WTC11 (cell line): ENCODE measurements at regions not wholly inside any gene's neighbourhood (a gene's known extent, or its start where the extent isn't known, plus 50 kb on each side); places are given as distances from the start of the nearest gene placed in this dataset.

ENCODE experiments used
- ATAC-seq: fragments of 200-7000 bp; cut with Tn5 transposase; 2 replicates; pipeline ENCODE4 v1.10.0; 2021; ENCODE audit warnings: mild to moderate bottlenecking, moderate library complexity
- CTCF ChIA-PET: fragments of 300-600 bp; sonication (Branson Sonifier 250); formaldehyde crosslinking; loops from one replicate; lab custom pipeline; 2021; ENCODE audit warnings: antibody characterized with exemption; lab: Charles Lee
- POLR2A ChIA-PET: fragments of 350-600 bp; sonication (Branson Sonifier 250); formaldehyde crosslinking; loops from one replicate; lab custom pipeline; 2021; ENCODE audit warnings: antibody characterized with exemption; lab: Charles Lee
- DNase-seq: peaks from one replicate; pipeline ENCODE4 v3.0.0; 2021; ENCODE audit warnings: low spot score
- H3K27ac Mint-ChIP-seq: 2 replicates; pipeline ENCODE4 v1.8.0; 2021; ENCODE audit warnings: mixed read lengths
- H3K27me3 Mint-ChIP-seq: 2 replicates; pipeline ENCODE4 v1.8.0; 2021; ENCODE audit warnings: low read depth, mild to moderate bottlenecking, moderate library complexity, mixed read lengths
- H3K36me3 Mint-ChIP-seq: 2 replicates; pipeline ENCODE4 v1.8.0; 2021; ENCODE audit warnings: mixed read lengths
- H3K4me1 Mint-ChIP-seq: 2 replicates; pipeline ENCODE4 v1.8.0; 2022; ENCODE audit warnings: mixed read lengths
- H3K4me3 Mint-ChIP-seq: 2 replicates; pipeline ENCODE4 v1.8.0; 2021; ENCODE audit warnings: mild to moderate bottlenecking, moderate library complexity, mixed read lengths
- H3K9me3 Mint-ChIP-seq: 2 replicates; pipeline ENCODE4 v1.8.0; 2021; ENCODE audit warnings: mixed read lengths
- CDX4 ChIP-seq: fragments of 250-450 bp; sonication (Bioruptor Pico); IDR thresholded peaks from 2 replicates; pipeline ENCODE4 v1.9.0; 2021; ENCODE audit warnings: moderate library complexity, mild to moderate bottlenecking, inconsistent platforms, borderline replicate concordance
- E2F1 ChIP-seq: sonication (generic); formaldehyde crosslinking; IDR thresholded peaks from 2 replicates; pipeline ENCODE4 v1.8.0; 2022; ENCODE audit warnings: mild to moderate bottlenecking, missing genetic modification reagents
- ELF4 ChIP-seq: sonication (generic); formaldehyde crosslinking; IDR thresholded peaks from 2 replicates; pipeline ENCODE4 v1.8.1; 2022; ENCODE audit warnings: low read depth, mild to moderate bottlenecking, moderate library complexity, missing genetic modification reagents
- ERG ChIP-seq: fragments of 250-450 bp; sonication (Bioruptor Pico); IDR thresholded peaks from 2 replicates; pipeline ENCODE4 v1.8.0; 2021; ENCODE audit warnings: mild to moderate bottlenecking
- FOXJ3 ChIP-seq: sonication (generic); formaldehyde crosslinking; IDR thresholded peaks from 2 replicates; pipeline ENCODE4 v1.9.0; 2021; ENCODE audit warnings: missing genetic modification reagents, mild to moderate bottlenecking, borderline replicate concordance
- GABPB1 ChIP-seq: sonication (generic); formaldehyde crosslinking; IDR thresholded peaks from 2 replicates; pipeline ENCODE4 v1.8.1; 2023; ENCODE audit warnings: mild to moderate bottlenecking, missing genetic modification reagents
- HMGA2 ChIP-seq: fragments of 250-450 bp; sonication (Bioruptor Pico); IDR thresholded peaks from 2 replicates; pipeline ENCODE4 v1.4.0; 2021; ENCODE audit warnings: mild to moderate bottlenecking, moderate library complexity
- IRF2 ChIP-seq: sonication (generic); formaldehyde crosslinking; IDR thresholded peaks from 2 replicates; pipeline ENCODE4 v1.8.0; 2022; ENCODE audit warnings: low read depth, missing genetic modification reagents, borderline replicate concordance
- NFATC4 ChIP-seq: fragments of 250-450 bp; sonication (Bioruptor Pico); IDR thresholded peaks from 2 replicates; pipeline ENCODE4 v1.9.0; 2021; ENCODE audit warnings: mild to moderate bottlenecking
- NR1H2 ChIP-seq: sonication (generic); formaldehyde crosslinking; IDR thresholded peaks from 2 replicates; pipeline ENCODE4 v1.9.0; 2021; ENCODE audit warnings: mild to moderate bottlenecking, moderate library complexity, missing genetic modification reagents
- NR2C2 ChIP-seq: sonication (generic); formaldehyde crosslinking; IDR thresholded peaks from 2 replicates; pipeline ENCODE4 v1.8.0; 2022; ENCODE audit warnings: mild to moderate bottlenecking, missing genetic modification reagents
- OVOL2 ChIP-seq: fragments of 250-450 bp; sonication (Bioruptor Pico); IDR thresholded peaks from 2 replicates; pipeline ENCODE4 v1.9.0; 2021; ENCODE audit warnings: mild to moderate bottlenecking, borderline replicate concordance
- PREB ChIP-seq: sonication (generic); formaldehyde crosslinking; IDR thresholded peaks from 2 replicates; pipeline ENCODE4 v1.8.1; 2022; ENCODE audit warnings: mild to moderate bottlenecking, missing genetic modification reagents, moderate library complexity, borderline replicate concordance
- SP1 ChIP-seq: sonication (generic); formaldehyde crosslinking; conservative IDR thresholded peaks from 2 replicates; pipeline ENCODE4 v1.8.1; 2022; ENCODE audit warnings: missing genetic modification reagents
- TEAD1 ChIP-seq: sonication (generic); formaldehyde crosslinking; IDR thresholded peaks from 2 replicates; pipeline ENCODE4 v1.8.0; 2022; ENCODE audit warnings: mild to moderate bottlenecking, missing genetic modification reagents
- TEAD4 ChIP-seq: sonication (generic); formaldehyde crosslinking; IDR thresholded peaks from 2 replicates; pipeline ENCODE4 v1.8.0; 2022; ENCODE audit warnings: mild to moderate bottlenecking, missing genetic modification reagents
- USF2 ChIP-seq: sonication (generic); formaldehyde crosslinking; IDR thresholded peaks from 2 replicates; pipeline ENCODE4 v1.8.1; 2023; ENCODE audit warnings: mild to moderate bottlenecking, missing genetic modification reagents, moderate library complexity
- ZNF317 ChIP-seq: sonication (generic); formaldehyde crosslinking; IDR thresholded peaks from 2 replicates; pipeline ENCODE4 v1.8.1; 2023; ENCODE audit warnings: low read depth, mild to moderate bottlenecking, moderate library complexity, missing genetic modification reagents, borderline replicate concordance
- ZNF671 ChIP-seq: fragments of 250-450 bp; sonication (Bioruptor Pico); IDR thresholded peaks from 2 replicates; pipeline ENCODE4 v1.8.0; 2021; ENCODE audit warnings: mild to moderate bottlenecking
- TF ChIP-seq, protein P1 (sequence below): fragments of 250-450 bp; sonication (Bioruptor Pico); IDR thresholded peaks from 2 replicates; pipeline ENCODE4 v1.9.0; 2021; ENCODE audit warnings: mild to moderate bottlenecking
- TF ChIP-seq, protein P2 (sequence below): sonication (generic); formaldehyde crosslinking; IDR thresholded peaks from 2 replicates; pipeline ENCODE4 v1.8.0; 2023; ENCODE audit warnings: mild to moderate bottlenecking, missing genetic modification reagents

- Mint-ChIP-seq H3K27ac (no peak overlapping the region), H3K4me1 (peaks cover 21% of the 10 kb centered on the region), H3K9me3 (no peaks in the 10 kb centered on the region), H3K36me3 (no peaks in the 10 kb centered on the region), H3K4me3 (no peak overlapping the region), H3K27me3 (peaks cover 25% of the 10 kb centered on the region)
- ChIA-PET CTCF (no interaction called here), POLR2A (interaction anchor here (1.2 kb wide), 1 partner anchor 122 kb away, joined by 3 read pairs; no protein-coding TSS in a partner anchor)
- TF ChIP-seq TEAD4 (CRISPR knock-in tag) (no peak), NR2C2 (CRISPR knock-in tag) (no peak), NFATC4 (CRISPR knock-in tag) (no peak), ZNF671 (no peak), NR1H2 (no peak), ZNF317 (CRISPR knock-in tag) (no peak), FOXJ3 (CRISPR knock-in tag) (no peak), IRF2 (CRISPR knock-in tag) (no peak), OVOL2 (CRISPR knock-in tag) (no peak), HMGA2 (CRISPR knock-in tag) (no peak), SP1 (no peak), GABPB1 (CRISPR knock-in tag) (no peak), TEAD1 (CRISPR knock-in tag) (no peak)
- TF ChIP-seq, protein P1, sequence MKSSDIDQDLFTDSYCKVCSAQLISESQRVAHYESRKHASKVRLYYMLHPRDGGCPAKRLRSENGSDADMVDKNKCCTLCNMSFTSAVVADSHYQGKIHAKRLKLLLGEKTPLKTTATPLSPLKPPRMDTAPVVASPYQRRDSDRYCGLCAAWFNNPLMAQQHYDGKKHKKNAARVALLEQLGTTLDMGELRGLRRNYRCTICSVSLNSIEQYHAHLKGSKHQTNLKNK, result no peak
- no peak for ATAC-seq
- no peak for DNase-seq
Measured at GRCh38 chr3:113142476-113142875, 68.9 kb upstream of the BOC start.

- CTCF ChIA-PET, result interaction anchor here (1.2 kb wide), 1 partner anchor 145 kb away, joined by 4 read pairs; no protein-coding TSS in a partner anchor
- no peak for TF ChIP-seq PREB (CRISPR knock-in tag)
- TF ChIP-seq, protein P2, sequence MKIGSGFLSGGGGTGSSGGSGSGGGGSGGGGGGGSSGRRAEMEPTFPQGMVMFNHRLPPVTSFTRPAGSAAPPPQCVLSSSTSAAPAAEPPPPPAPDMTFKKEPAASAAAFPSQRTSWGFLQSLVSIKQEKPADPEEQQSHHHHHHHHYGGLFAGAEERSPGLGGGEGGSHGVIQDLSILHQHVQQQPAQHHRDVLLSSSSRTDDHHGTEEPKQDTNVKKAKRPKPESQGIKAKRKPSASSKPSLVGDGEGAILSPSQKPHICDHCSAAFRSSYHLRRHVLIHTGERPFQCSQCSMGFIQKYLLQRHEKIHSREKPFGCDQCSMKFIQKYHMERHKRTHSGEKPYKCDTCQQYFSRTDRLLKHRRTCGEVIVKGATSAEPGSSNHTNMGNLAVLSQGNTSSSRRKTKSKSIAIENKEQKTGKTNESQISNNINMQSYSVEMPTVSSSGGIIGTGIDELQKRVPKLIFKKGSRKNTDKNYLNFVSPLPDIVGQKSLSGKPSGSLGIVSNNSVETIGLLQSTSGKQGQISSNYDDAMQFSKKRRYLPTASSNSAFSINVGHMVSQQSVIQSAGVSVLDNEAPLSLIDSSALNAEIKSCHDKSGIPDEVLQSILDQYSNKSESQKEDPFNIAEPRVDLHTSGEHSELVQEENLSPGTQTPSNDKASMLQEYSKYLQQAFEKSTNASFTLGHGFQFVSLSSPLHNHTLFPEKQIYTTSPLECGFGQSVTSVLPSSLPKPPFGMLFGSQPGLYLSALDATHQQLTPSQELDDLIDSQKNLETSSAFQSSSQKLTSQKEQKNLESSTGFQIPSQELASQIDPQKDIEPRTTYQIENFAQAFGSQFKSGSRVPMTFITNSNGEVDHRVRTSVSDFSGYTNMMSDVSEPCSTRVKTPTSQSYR (CRISPR knock-in tag), result no peak
- TF ChIP-seq E2F1, result no peak
- TF ChIP-seq TEAD1 (CRISPR knock-in tag), result no peak
- TF ChIP-seq ELF4 (CRISPR knock-in tag), result no peak
- TF ChIP-seq, all 79 proteins: peak for 0
- POLR2A ChIA-PET, result interaction anchor here (1.2 kb wide), 1 partner anchor 121 kb away, joined by 3 read pairs; no protein-coding TSS in a partner anchor
Measured at GRCh38 chr3:113143353-113143752, 68.0 kb upstream of the BOC start.

DNA sequence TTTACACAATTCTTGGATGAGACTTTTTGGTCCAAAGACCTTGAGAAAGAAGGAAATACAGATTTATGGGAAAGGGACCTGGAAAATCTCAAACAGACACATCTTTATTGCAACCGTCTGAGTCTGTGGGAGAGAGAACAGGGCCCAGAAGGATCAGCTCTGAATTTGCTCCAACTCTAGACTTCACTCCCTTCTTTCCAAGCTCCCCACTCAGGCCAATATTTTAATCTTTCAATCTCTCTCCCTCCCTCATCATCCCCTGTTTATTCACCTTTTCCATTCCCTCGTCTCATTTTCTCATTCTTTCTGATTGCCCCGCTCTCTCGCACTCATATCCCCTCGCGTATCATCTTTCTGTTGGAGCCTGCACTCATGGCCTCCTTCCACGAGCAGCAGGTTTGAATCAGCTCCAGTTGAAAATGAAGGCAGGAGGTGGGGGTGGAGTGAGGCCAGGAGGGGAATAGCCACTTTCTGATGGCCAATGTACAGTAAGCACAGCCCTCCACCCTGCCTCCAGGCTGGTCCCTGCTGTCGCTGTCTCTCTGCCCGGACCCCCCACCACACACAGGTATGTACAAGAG lies 63.6 kb upstream of the BOC start:
- CTCF ChIA-PET, result interaction anchor here (1.0 to 1.2 kb wide), 2 partner anchors 46 to 140 kb away, joined by 3 read pairs; no protein-coding TSS in a partner anchor
- no peak for ATAC-seq
- no peaks in the 10 kb centered on the region for H3K36me3 Mint-ChIP-seq
- DNase-seq, result no peak
- TF ChIP-seq CDX4 (CRISPR knock-in tag) (0 out of 2 replicates have a peak, but pooled peaks have one; percentile 45), USF2 (CRISPR knock-in tag) (no peak), ERG (CRISPR knock-in tag) (no peak), NR1H2 (no peak)
- H3K27me3 Mint-ChIP-seq, result peaks cover 19% of the 10 kb centered on the region
- peaks cover 54% of the 10 kb centered on the region for H3K4me1 Mint-ChIP-seq
- POLR2A ChIA-PET, result no interaction called here
- H3K4me3 Mint-ChIP-seq, result no peak overlapping the region
- H3K27ac Mint-ChIP-seq, result no peak overlapping the region
- no peaks in the 10 kb centered on the region for H3K9me3 Mint-ChIP-seq

More at GRCh38 chr3:113143353-113143752, 68.0 kb upstream of the BOC start:
- ATAC-seq, result no peak
- Mint-ChIP-seq H3K4me3 (no peak overlapping the region), H3K9me3 (no peaks in the 10 kb centered on the region), H3K27me3 (peaks cover 22% of the 10 kb centered on the region), H3K4me1 (peaks cover 28% of the 10 kb centered on the region), H3K36me3 (no peaks in the 10 kb centered on the region), H3K27ac (no peak overlapping the region)
- DNase-seq, result no peak
